NCI-H128 (cell line): ENCODE measurements at regions not wholly inside any gene's neighbourhood (a gene's known extent, or its start where the extent isn't known, plus 50 kb on each side); places are given as distances from the start of the nearest gene placed in this dataset.
"Not testable (repeated sequence)": the region's sequence is repeated elsewhere in the genome, so short reads cannot be mapped to it uniquely, and the experiment has no call there.

Experiments
- DNase-seq: peaks from one replicate; lab custom pipeline; 2025; ENCODE audit not compliant: unreplicated experiment; lab: John Stamatoyannopoulos, UW

- DNase-seq = no peak
These were observed 141.9 kb upstream of the RBBP8 start for GRCh38 chr18:22791310-22791610.

GRCh38 chr18:22796113-22796512 lies 137.0 kb upstream of the RBBP8 start:
- no peak for DNase-seq

- no peak for DNase-seq
These were observed 132.6 kb upstream of the RBBP8 start for GRCh38 chr18:22800551-22800951.

- DNase-seq = no peak
These were observed 119.3 kb upstream of the RBBP8 start for GRCh38 chr18:22813648-22814328.

GRCh38 chr18:22814329-22814703 lies 118.8 kb upstream of the RBBP8 start:
- no peak for DNase-seq

GRCh38 chr18:22816266-22817176 lies 116.6 kb upstream of the RBBP8 start:
- peak; percentile 11 for DNase-seq

- DNase-seq = no peak
These were observed 115.3 kb upstream of the RBBP8 start for GRCh38 chr18:22817844-22818243.

GRCh38 chr18:22822024-22822423 lies 111.1 kb upstream of the RBBP8 start:
- DNase-seq = no peak

- DNase-seq = no peak
These were observed 110.2 kb upstream of the RBBP8 start for GRCh38 chr18:22822841-22823508.

- no peak for DNase-seq
These were observed 106.4 kb upstream of the RBBP8 start for GRCh38 chr18:22826726-22827125.

GRCh38 chr18:22827216-22827615 lies 105.9 kb upstream of the RBBP8 start:
- no peak for DNase-seq

GRCh38 chr18:22827741-22828140 lies 105.4 kb upstream of the RBBP8 start:
- no peak for DNase-seq

GRCh38 chr18:22828171-22828570 lies 105.0 kb upstream of the RBBP8 start:
- DNase-seq = no peak

GRCh38 chr18:22828583-22828982 lies 104.5 kb upstream of the RBBP8 start:
- DNase-seq = not testable (repeated sequence)

GRCh38 chr18:22829781-22830180 lies 103.3 kb upstream of the RBBP8 start:
- no peak for DNase-seq

GRCh38 chr18:22830511-22830910 lies 102.6 kb upstream of the RBBP8 start:
- DNase-seq = no peak

- no peak for DNase-seq
These were observed 101.7 kb upstream of the RBBP8 start for GRCh38 chr18:22831441-22831904.

- DNase-seq = no peak
These were observed 96.2 kb upstream of the RBBP8 start for GRCh38 chr18:22836932-22837331.

GRCh38 chr18:22838221-22838620 lies 94.9 kb upstream of the RBBP8 start:
- no peak for DNase-seq

GRCh38 chr18:22838639-22839277 lies 94.4 kb upstream of the RBBP8 start:
- no peak for DNase-seq

- no peak for DNase-seq
These were observed 93.7 kb upstream of the RBBP8 start for GRCh38 chr18:22839340-22839821.
